GM20000 (cell line): ENCODE measurements at regions not wholly inside any gene's neighbourhood (a gene's known extent, or its start where the extent isn't known, plus 50 kb on each side); places are given as distances from the start of the nearest gene placed in this dataset.

ENCODE experiments used
- DNase-seq: peaks from one replicate; pipeline ENCODE4 v3.0.0; 2012; ENCODE audit warnings: low spot score
- TF ChIP-seq, protein P1 (sequence below): IDR thresholded peaks from 2 replicates; pipeline ENCODE4 v1.5.1; 2012; ENCODE audit warnings: mild to moderate bottlenecking, control low read depth; ENCODE audit errors: extremely low read depth, missing control alignments

DNA sequence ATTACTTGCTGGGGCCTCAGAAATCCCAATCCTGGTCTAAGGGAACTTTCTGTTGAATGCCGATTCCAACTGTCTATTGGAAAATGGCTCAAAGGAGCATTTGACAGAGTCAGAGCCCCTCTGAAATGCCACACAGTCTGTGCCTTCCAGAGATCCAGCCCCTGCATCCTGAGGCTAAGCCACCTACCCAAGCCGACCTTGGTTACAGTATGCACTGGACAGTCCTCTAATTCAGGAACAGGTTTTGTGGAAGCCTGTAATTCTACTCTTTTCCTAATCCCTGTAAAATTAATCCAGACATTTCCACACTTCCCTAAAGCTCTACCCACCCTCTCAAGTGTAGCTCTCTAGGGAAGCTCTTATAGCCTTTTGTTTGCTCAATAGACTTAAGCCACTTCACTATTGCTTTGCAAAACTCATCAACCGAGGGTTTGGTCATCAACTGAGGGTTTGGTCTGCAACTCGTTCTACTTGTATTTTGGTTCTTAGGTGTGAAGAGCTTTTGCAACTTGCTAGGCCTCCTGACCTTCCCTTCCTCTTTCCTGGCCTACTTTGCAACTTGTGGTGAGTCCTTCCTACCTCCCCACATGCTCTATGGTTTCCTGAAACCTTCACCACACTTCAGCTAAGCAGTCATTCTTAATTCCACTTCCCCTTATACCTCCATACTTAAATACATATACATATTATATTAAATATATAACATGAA lies 364.8 kb downstream of the SFMBT2 start:
- TF ChIP-seq, protein P1, sequence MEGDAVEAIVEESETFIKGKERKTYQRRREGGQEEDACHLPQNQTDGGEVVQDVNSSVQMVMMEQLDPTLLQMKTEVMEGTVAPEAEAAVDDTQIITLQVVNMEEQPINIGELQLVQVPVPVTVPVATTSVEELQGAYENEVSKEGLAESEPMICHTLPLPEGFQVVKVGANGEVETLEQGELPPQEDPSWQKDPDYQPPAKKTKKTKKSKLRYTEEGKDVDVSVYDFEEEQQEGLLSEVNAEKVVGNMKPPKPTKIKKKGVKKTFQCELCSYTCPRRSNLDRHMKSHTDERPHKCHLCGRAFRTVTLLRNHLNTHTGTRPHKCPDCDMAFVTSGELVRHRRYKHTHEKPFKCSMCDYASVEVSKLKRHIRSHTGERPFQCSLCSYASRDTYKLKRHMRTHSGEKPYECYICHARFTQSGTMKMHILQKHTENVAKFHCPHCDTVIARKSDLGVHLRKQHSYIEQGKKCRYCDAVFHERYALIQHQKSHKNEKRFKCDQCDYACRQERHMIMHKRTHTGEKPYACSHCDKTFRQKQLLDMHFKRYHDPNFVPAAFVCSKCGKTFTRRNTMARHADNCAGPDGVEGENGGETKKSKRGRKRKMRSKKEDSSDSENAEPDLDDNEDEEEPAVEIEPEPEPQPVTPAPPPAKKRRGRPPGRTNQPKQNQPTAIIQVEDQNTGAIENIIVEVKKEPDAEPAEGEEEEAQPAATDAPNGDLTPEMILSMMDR = no peak
- DNase-seq = peak; percentile 20

GRCh38 chr10:7043055-7043653 lies 367.7 kb downstream of the SFMBT2 start:
- DNase-seq = no peak

DNA sequence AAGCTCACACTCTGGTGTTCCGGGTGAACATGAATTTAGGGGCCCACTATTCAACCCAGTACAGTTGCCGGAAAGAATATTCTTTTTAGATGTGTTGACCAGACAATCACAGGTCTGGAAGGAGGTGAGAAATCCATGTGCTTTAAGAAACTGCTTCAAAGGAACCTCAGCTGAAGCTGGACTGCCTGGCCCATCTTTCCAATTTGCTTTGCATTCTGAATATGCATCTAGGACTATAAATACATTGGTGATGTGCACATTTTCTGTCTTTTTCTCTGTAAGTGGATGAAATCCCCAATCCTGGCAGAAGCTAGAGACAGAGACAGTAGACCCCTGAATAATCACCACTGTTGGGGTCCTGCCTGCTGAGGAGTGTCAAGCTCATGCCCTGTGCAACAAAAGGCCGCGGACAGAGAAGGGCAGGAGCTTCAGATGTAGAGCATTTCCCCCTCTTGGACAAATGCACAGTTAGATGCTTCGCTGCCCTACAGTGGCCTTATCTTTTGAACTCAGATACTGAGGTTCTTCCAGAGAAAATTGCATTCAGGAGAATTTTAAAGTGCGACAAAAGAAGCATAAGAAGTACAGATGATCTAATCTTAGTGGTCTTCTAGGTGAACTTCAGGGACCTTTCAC lies 368.3 kb downstream of the SFMBT2 start:
- TF ChIP-seq, protein P1 = no peak
- DNase-seq = no peak

More at GRCh38 chr10:7043055-7043653, 367.7 kb downstream of the SFMBT2 start:
- TF ChIP-seq, protein P1 = no peak

GRCh38 chr10:7042000-7042399 lies 368.8 kb downstream of the SFMBT2 start:
- TF ChIP-seq, protein P1 = no peak
- DNase-seq = no peak

- TF ChIP-seq, protein P1 = no peak
- no peak for DNase-seq
These were observed 370.2 kb downstream of the SFMBT2 start for GRCh38 chr10:7040681-7041080.

DNA sequence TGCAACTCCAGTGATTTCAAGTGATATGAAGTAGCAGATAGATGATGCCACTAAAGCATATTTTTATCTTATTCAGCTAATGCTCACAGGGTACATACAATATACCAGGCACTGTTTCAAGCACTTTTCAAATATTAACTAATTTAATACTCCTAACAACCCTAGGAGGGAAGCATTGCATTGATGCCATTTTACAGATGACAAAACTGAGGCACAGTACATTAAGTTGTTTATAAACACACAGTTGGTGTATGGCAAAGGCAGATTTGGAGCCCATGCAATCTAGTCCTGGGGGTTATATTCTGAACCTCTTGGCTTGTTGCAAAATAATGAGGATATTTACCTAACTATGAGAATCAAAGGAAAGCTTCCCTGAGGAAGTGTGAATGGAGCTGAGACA lies 371.0 kb downstream of the SFMBT2 start:
- DNase-seq = no peak

More for the DNA sequence above, 371.0 kb downstream of the SFMBT2 start:
- TF ChIP-seq, protein P1 = no peak
